NT2/D1 (cell line): ENCODE measurements at regions not wholly inside any gene's neighbourhood (a gene's known extent, or its start where the extent isn't known, plus 50 kb on each side); places are given as distances from the start of the nearest gene placed in this dataset.

Source experiments
- DNase-seq: peaks from one replicate; pipeline ENCODE4 v3.0.0-alpha.2; 2011; ENCODE audit warnings: low read depth, low spot score
- H3K27me3 ChIP-seq: 2 replicates; pipeline ENCODE4 v1.6.0; 2011; ENCODE audit warnings: mild to moderate bottlenecking; ENCODE audit not compliant: insufficient read length, insufficient read depth
- H3K36me3 ChIP-seq: 2 replicates; pipeline ENCODE4 v1.6.1; 2011; ENCODE audit warnings: mild to moderate bottlenecking, low read length, mixed read lengths; ENCODE audit not compliant: insufficient read depth, insufficient read length
- H3K4me1 ChIP-seq: 2 replicates; pipeline ENCODE4 v1.5.1; 2011; ENCODE audit not compliant: insufficient read depth, insufficient read length
- H3K4me3 ChIP-seq: 2 replicates; pipeline ENCODE4 v1.5.1; 2011; ENCODE audit warnings: low read depth; ENCODE audit not compliant: insufficient read length
- H3K9ac ChIP-seq: 2 replicates; pipeline ENCODE4 v1.6.0; 2011; ENCODE audit warnings: low read depth; ENCODE audit not compliant: insufficient read length
- H3K9me3 ChIP-seq: 2 replicates; pipeline ENCODE4 v1.5.1; 2011; ENCODE audit warnings: mild to moderate bottlenecking, low read length; ENCODE audit not compliant: insufficient read depth
- SUZ12 ChIP-seq: IDR thresholded peaks from 2 replicates; pipeline ENCODE4 v1.6.1; 2011; ENCODE audit not compliant: insufficient read length, insufficient read depth; ENCODE audit errors: extremely low read depth
- YY1 ChIP-seq: IDR thresholded peaks from 2 replicates; pipeline ENCODE4 v1.6.1; 2011; ENCODE audit not compliant: insufficient read length, insufficient read depth
- ZNF274 ChIP-seq: IDR thresholded peaks from 2 replicates; pipeline ENCODE4 v1.6.1; 2011; ENCODE audit warnings: mild to moderate bottlenecking, low read depth, low read length

DNA sequence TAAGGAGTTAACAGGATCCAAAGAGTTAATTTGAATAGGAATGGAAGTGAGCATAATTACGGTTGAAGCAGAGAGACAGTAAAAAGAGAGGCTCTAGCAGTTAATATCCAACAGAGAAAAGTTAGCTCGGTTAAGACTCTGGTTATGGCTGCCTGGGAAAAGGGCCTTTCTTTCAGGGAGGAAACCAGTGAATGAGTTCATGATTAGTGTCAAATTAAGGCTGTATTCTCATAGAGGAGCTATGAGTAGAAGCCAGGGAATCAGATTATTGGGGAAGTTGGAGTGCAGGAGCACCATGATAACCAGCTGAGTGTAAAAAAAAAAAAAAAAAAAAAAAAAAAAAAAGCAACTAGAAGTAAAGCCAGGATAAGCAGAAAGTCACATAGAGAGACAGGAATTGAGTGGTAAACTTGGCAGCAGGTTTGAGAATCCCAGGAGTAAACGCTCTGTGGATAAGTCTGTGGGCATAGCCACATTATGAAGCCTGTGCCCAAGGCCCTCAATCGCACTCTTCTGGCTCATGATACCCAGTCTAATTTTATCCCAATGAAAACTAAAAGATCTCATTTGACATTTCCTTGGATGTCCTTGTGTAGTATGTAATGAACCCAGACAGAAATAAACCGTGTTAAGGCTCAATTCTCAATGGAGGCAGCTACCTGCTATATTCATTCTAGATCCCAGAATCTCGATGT, 372.6 kb upstream of the MPDZ start:
- no peaks in the 10 kb centered on the region for H3K9me3 ChIP-seq

GRCh38 chr9:13651526-13651925, 372.0 kb upstream of the MPDZ start:
- Histone ChIP-seq H3K4me1 (no peaks in the 10 kb centered on the region), H3K36me3 (no peaks in the 10 kb centered on the region), H3K9me3 (no peaks in the 10 kb centered on the region), H3K4me3 (no peak overlapping the region), H3K9ac (no peak overlapping the region), H3K27me3 (no peaks in the 10 kb centered on the region)
- DNase-seq = no peak
- no peak for TF ChIP-seq SUZ12
- TF ChIP-seq YY1 = no peak
- no peak for TF ChIP-seq ZNF274

More for the DNA sequence above, 372.6 kb upstream of the MPDZ start:
- DNase-seq = no peak
- Histone ChIP-seq H3K9ac (no peak overlapping the region), H3K4me1 (no peaks in the 10 kb centered on the region), H3K36me3 (no peaks in the 10 kb centered on the region), H3K4me3 (no peak overlapping the region), H3K27me3 (no peaks in the 10 kb centered on the region)
- no peak for TF ChIP-seq ZNF274
- no peak for TF ChIP-seq SUZ12
- TF ChIP-seq YY1 = no peak

- H3K36me3 ChIP-seq = no peaks in the 10 kb centered on the region
- TF ChIP-seq ZNF274 (no peak), YY1 (no peak), SUZ12 (no peak)
- H3K4me1 ChIP-seq = no peaks in the 10 kb centered on the region
- H3K27me3 ChIP-seq = no peaks in the 10 kb centered on the region
- no peaks in the 10 kb centered on the region for H3K9me3 ChIP-seq
- H3K4me3 ChIP-seq = no peak overlapping the region
- H3K9ac ChIP-seq = no peak overlapping the region
- DNase-seq = no peak
Measured at GRCh38 chr9:13648676-13649075, 369.2 kb upstream of the MPDZ start.

- TF ChIP-seq ZNF274 (no peak), YY1 (no peak), SUZ12 (no peak)
- Histone ChIP-seq H3K9ac (no peak overlapping the region), H3K4me1 (no peaks in the 10 kb centered on the region), H3K36me3 (no peaks in the 10 kb centered on the region), H3K9me3 (no peaks in the 10 kb centered on the region), H3K4me3 (no peak overlapping the region), H3K27me3 (no peaks in the 10 kb centered on the region)
- DNase-seq = no peak
Measured at GRCh38 chr9:13648068-13648467, 368.6 kb upstream of the MPDZ start.

DNA sequence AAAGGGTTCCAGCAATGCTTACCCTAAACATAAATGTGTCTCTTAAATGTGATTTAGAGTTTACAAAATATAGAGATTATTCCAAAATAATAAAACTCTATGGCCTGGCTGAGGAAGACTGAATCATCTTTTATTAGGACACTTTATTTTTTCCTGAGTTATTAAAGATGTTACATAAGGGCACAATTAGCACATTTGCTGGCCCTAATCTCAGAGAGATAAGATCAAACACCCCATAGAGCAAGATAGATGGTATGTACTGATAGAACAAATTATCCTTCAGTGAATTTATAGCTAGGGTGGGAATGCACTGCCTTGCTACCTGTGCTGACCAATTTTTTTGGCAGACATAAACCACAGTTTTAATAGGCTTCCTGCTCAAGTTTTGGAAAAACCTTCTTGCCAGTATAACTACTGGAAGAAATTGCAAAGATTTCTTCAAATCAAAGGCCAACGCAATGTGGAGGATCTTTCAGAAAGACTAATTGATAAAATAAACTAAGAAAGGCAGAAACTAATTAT, 367.1 kb upstream of the MPDZ start:
- no peaks in the 10 kb centered on the region for H3K9me3 ChIP-seq
- no peak for DNase-seq

GRCh38 chr9:13645557-13645956, 366.1 kb upstream of the MPDZ start:
- no peak overlapping the region for H3K9ac ChIP-seq
- no peaks in the 10 kb centered on the region for H3K36me3 ChIP-seq
- no peak overlapping the region for H3K4me3 ChIP-seq
- H3K9me3 ChIP-seq = 0 out of 2 replicates have a peak, but pooled peaks cover 3% of the 10 kb centered on the region
- TF ChIP-seq SUZ12 (no peak), YY1 (no peak), ZNF274 (no peak)
- DNase-seq = no peak
- no peaks in the 10 kb centered on the region for H3K27me3 ChIP-seq
- H3K4me1 ChIP-seq = no peaks in the 10 kb centered on the region

More for the DNA sequence above, 367.1 kb upstream of the MPDZ start:
- Histone ChIP-seq H3K36me3 (no peaks in the 10 kb centered on the region), H3K9ac (no peak overlapping the region), H3K27me3 (no peaks in the 10 kb centered on the region), H3K4me3 (no peak overlapping the region), H3K4me1 (no peaks in the 10 kb centered on the region)
- no peak for TF ChIP-seq SUZ12
- TF ChIP-seq ZNF274 = no peak
- TF ChIP-seq YY1 = no peak

DNA sequence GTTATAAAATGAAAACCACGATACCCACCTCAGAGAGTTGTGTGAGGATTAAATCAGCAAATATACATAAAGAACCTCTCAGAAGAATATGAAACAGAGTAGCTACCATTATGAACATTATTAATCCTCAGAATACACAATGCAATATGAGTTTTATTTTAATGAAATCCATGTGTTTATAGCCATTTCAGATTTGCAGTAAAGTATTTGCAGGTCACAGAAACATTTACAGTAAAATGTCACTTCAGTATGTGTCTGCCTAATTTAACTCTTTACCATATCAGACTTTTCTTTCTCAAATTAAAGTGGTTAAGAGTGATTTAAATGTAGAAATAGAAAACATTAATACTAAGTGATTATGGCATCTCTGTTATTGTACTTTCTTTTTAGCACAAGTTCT, 365.2 kb upstream of the MPDZ start:
- H3K4me3 ChIP-seq = no peak overlapping the region
- no peak for DNase-seq
- 0 out of 2 replicates have a peak, but pooled peaks cover 3% of the 10 kb centered on the region for H3K9me3 ChIP-seq
- no peaks in the 10 kb centered on the region for H3K36me3 ChIP-seq
- TF ChIP-seq SUZ12 (no peak), ZNF274 (no peak), YY1 (no peak)
- no peaks in the 10 kb centered on the region for H3K27me3 ChIP-seq
- H3K4me1 ChIP-seq = no peaks in the 10 kb centered on the region
- H3K9ac ChIP-seq = no peak overlapping the region

DNA sequence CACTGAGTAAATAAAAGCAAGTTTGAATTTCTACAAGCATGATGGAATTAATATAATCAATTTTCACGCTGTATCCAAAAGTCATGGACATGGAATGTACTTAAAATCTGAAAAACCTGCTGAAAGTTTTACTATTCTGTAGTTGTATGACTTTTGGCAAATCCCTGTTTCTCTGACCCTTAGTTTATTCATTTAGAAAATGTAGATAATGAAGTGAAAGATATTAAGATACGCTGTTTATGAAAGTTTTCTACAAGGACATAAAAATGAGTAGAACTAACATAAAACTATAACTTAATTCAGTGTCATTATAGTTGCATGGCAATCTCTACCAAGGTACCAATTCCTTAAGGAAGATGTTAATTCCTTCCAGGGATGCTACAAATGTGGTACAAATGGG, 363.2 kb upstream of the MPDZ start:
- TF ChIP-seq SUZ12 (no peak), ZNF274 (no peak), YY1 (no peak)
- Histone ChIP-seq H3K4me1 (no peaks in the 10 kb centered on the region), H3K9ac (no peak overlapping the region), H3K36me3 (no peaks in the 10 kb centered on the region), H3K27me3 (no peaks in the 10 kb centered on the region), H3K9me3 (0 out of 2 replicates have a peak, but pooled peaks cover 3% of the 10 kb centered on the region), H3K4me3 (no peak overlapping the region)
- no peak for DNase-seq
